ENCODE measurements at regions not wholly inside any gene's neighbourhood (a gene's known extent, or its start where the extent isn't known, plus 50 kb on each side); places are given as distances from the start of the nearest gene placed in this dataset.

DNA sequence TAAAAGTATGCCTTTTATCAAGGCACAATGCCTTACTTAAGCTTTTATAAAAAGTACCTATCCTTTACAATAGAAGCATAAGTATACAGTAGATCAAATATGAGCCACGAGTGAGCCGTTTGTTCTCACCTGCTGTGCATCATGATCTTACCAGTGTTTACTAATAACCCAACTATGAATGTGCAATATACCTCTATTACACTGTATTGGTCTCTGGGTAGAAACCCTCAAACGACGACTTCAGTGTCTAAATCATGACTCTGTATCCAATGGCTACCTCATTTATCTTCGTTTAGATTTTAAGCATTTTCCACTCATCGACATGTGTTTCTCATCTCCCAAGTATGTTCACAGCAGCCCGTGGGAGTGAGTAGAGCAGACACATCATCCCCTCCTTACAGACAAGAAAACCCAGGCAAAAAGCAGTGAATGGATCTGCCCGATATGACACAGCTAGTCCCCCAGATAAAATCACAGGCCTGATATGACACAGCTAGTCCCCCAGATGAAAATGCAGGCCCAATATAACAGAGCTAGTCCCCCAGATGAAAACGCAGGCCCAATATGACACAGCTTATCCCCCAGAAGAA, 279.8 kb downstream of the TNS1 start:
- TF ChIP-seq ZNF543 (CRISPR knock-in tag; IDR thresholded peaks at IDR 0.05) (no peak), RARA (CRISPR knock-in tag; IDR thresholded peaks at IDR 0.05) (no peak), ZNF354B (CRISPR knock-in tag; IDR thresholded peaks at IDR 0.05) (no peak), ZNF10 (CRISPR knock-in tag; IDR thresholded peaks at IDR 0.05; ENCODE audit: borderline replicate concordance, low read depth) (no peak), ZNF124 (CRISPR knock-in tag; IDR thresholded peaks at IDR 0.05) (no peak), GABPA (IDR thresholded peaks at IDR 0.05; ENCODE audit: low read depth, low read length) (no peak), GABPA (CRISPR knock-in tag; IDR thresholded peaks at IDR 0.05; ENCODE audit: low read depth) (no peak), RELA (CRISPR knock-in tag; IDR thresholded peaks at IDR 0.05) (no peak)
- TF ChIP-seq, protein P1, sequence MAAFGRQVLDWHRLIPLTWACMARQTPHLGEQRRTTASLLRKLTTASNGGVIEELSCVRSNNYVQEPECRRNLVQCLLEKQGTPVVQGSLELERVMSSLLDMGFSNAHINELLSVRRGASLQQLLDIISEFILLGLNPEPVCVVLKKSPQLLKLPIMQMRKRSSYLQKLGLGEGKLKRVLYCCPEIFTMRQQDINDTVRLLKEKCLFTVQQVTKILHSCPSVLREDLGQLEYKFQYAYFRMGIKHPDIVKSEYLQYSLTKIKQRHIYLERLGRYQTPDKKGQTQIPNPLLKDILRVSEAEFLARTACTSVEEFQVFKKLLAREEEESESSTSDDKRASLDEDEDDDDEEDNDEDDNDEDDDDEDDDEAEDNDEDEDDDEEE (CRISPR knock-in tag; IDR thresholded peaks at IDR 0.05): no peak
- TF ChIP-seq, protein P2, sequence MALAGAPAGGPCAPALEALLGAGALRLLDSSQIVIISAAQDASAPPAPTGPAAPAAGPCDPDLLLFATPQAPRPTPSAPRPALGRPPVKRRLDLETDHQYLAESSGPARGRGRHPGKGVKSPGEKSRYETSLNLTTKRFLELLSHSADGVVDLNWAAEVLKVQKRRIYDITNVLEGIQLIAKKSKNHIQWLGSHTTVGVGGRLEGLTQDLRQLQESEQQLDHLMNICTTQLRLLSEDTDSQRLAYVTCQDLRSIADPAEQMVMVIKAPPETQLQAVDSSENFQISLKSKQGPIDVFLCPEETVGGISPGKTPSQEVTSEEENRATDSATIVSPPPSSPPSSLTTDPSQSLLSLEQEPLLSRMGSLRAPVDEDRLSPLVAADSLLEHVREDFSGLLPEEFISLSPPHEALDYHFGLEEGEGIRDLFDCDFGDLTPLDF (CRISPR knock-in tag; IDR thresholded peaks at IDR 0.05): no peak
- TF ChIP-seq, protein P3, sequence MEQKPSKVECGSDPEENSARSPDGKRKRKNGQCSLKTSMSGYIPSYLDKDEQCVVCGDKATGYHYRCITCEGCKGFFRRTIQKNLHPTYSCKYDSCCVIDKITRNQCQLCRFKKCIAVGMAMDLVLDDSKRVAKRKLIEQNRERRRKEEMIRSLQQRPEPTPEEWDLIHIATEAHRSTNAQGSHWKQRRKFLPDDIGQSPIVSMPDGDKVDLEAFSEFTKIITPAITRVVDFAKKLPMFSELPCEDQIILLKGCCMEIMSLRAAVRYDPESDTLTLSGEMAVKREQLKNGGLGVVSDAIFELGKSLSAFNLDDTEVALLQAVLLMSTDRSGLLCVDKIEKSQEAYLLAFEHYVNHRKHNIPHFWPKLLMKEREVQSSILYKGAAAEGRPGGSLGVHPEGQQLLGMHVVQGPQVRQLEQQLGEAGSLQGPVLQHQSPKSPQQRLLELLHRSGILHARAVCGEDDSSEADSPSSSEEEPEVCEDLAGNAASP (CRISPR knock-in tag; IDR thresholded peaks at IDR 0.05; ENCODE audit: borderline replicate concordance): no peak
- TF ChIP-seq, protein P4, sequence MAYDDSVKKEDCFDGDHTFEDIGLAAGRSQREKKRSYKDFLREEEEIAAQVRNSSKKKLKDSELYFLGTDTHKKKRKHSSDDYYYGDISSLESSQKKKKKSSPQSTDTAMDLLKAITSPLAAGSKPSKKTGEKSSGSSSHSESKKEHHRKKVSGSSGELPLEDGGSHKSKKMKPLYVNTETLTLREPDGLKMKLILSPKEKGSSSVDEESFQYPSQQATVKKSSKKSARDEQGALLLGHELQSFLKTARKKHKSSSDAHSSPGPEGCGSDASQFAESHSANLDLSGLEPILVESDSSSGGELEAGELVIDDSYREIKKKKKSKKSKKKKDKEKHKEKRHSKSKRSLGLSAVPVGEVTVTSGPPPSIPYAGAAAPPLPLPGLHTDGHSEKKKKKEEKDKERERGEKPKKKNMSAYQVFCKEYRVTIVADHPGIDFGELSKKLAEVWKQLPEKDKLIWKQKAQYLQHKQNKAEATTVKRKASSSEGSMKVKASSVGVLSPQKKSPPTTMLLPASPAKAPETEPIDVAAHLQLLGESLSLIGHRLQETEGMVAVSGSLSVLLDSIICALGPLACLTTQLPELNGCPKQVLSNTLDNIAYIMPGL (CRISPR knock-in tag; IDR thresholded peaks at IDR 0.05; ENCODE audit: borderline replicate concordance in 1 of 2, low read depth in 1 of 2): no peak
- TF ChIP-seq, protein P5, sequence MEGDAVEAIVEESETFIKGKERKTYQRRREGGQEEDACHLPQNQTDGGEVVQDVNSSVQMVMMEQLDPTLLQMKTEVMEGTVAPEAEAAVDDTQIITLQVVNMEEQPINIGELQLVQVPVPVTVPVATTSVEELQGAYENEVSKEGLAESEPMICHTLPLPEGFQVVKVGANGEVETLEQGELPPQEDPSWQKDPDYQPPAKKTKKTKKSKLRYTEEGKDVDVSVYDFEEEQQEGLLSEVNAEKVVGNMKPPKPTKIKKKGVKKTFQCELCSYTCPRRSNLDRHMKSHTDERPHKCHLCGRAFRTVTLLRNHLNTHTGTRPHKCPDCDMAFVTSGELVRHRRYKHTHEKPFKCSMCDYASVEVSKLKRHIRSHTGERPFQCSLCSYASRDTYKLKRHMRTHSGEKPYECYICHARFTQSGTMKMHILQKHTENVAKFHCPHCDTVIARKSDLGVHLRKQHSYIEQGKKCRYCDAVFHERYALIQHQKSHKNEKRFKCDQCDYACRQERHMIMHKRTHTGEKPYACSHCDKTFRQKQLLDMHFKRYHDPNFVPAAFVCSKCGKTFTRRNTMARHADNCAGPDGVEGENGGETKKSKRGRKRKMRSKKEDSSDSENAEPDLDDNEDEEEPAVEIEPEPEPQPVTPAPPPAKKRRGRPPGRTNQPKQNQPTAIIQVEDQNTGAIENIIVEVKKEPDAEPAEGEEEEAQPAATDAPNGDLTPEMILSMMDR (CRISPR knock-in tag; IDR thresholded peaks at IDR 0.05): no peak
- TF ChIP-seq, protein P6, sequence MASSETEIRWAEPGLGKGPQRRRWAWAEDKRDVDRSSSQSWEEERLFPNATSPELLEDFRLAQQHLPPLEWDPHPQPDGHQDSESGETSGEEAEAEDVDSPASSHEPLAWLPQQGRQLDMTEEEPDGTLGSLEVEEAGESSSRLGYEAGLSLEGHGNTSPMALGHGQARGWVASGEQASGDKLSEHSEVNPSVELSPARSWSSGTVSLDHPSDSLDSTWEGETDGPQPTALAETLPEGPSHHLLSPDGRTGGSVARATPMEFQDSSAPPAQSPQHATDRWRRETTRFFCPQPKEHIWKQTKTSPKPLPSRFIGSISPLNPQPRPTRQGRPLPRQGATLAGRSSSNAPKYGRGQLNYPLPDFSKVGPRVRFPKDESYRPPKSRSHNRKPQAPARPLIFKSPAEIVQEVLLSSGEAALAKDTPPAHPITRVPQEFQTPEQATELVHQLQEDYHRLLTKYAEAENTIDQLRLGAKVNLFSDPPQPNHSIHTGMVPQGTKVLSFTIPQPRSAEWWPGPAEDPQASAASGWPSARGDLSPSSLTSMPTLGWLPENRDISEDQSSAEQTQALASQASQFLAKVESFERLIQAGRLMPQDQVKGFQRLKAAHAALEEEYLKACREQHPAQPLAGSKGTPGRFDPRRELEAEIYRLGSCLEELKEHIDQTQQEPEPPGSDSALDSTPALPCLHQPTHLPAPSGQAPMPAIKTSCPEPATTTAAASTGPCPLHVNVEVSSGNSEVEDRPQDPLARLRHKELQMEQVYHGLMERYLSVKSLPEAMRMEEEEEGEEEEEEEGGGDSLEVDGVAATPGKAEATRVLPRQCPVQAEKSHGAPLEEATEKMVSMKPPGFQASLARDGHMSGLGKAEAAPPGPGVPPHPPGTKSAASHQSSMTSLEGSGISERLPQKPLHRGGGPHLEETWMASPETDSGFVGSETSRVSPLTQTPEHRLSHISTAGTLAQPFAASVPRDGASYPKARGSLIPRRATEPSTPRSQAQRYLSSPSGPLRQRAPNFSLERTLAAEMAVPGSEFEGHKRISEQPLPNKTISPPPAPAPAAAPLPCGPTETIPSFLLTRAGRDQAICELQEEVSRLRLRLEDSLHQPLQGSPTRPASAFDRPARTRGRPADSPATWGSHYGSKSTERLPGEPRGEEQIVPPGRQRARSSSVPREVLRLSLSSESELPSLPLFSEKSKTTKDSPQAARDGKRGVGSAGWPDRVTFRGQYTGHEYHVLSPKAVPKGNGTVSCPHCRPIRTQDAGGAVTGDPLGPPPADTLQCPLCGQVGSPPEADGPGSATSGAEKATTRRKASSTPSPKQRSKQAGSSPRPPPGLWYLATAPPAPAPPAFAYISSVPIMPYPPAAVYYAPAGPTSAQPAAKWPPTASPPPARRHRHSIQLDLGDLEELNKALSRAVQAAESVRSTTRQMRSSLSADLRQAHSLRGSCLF (CRISPR knock-in tag; IDR thresholded peaks at IDR 0.05; ENCODE audit: borderline replicate concordance): no peak
- TF ChIP-seq, protein P7, sequence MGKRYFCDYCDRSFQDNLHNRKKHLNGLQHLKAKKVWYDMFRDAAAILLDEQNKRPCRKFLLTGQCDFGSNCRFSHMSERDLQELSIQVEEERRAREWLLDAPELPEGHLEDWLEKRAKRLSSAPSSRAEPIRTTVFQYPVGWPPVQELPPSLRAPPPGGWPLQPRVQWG (CRISPR knock-in tag; IDR thresholded peaks at IDR 0.05; ENCODE audit: borderline replicate concordance, low read depth): no peak
